ENCODE measurements at regions not wholly inside any gene's neighbourhood (a gene's known extent, or its start where the extent isn't known, plus 50 kb on each side); places are given as distances from the start of the nearest gene placed in this dataset.

DNA sequence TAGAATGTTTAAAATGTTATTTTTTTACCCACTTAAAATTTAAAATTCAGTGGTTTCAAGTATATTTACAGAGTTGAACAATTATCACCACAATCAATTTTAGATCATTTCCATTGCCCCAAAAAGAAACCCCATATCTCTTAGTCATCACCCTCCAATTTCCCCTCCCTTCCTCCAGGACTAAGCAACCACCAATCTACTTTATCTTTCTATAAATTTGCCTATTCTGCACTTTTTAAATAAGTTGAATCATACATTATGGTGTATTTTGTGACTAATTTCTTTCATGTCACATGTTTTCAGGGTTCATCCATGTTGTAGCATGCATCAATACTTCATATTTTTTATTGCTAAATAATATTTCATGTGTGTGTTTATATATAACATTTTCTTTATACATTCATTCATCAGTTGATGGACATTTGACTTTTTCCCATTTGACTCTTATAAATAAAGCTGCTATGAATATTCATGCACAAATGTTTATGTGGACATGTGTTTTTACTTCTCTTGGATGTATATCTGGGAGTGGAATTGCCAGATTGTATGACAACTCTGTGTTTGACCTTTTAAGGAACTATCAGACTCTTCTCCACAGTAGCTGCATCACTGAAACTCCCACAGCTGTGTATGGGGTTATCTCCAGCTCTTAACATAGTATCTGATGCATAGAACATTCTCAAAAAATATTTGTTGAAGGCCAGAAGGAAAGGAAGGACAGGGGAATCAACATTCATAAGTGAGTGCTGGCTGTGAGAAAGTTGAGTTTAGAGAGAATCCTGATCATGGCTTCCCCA lies 107.8 kb upstream of the OXGR1 start:
- Histone ChIP-seq H3K23ac (ENCODE audit: insufficient read length, low read depth, low read length) (no peak overlapping the region), H2AK5ac (ENCODE audit: insufficient read length, low read length) (no peak overlapping the region), H4K20me1 (ENCODE audit: control insufficient read depth, insufficient read depth, insufficient read length) (no peaks in the 10 kb centered on the region), H3T11ph (ENCODE audit: low read length) (no peak overlapping the region), H2BK120ac (ENCODE audit: low read depth, low read length, poor library complexity, severe bottlenecking) (no peak overlapping the region), H4K8ac (replicated peaks; ENCODE audit: insufficient read length, low read depth, low read length) (no peak overlapping the region), H2BK5ac (ENCODE audit: insufficient read length, low read length) (no peak overlapping the region), H3K23me2 (ENCODE audit: insufficient read length, low read depth, low read length, poor library complexity, severe bottlenecking) (no peaks in the 10 kb centered on the region), H3K9me3 (ENCODE audit: control insufficient read depth, low read depth, low read length) (no peaks in the 10 kb centered on the region), H3K14ac (ENCODE audit: insufficient read depth, low read length) (no peak overlapping the region), H3K79me1 (ENCODE audit: insufficient read depth, low read depth, low read length, poor library complexity, severe bottlenecking) (no peaks in the 10 kb centered on the region), H4K5ac (ENCODE audit: insufficient read length, low read depth, low read length) (no peak overlapping the region), H4K91ac (ENCODE audit: insufficient read length, low read depth, low read length) (no peak overlapping the region), H3K9ac (ENCODE audit: extremely low read depth, insufficient read length, low read length) (no peak overlapping the region), H3K4me1 (ENCODE audit: insufficient read depth, low read length) (no peaks in the 10 kb centered on the region), H2BK15ac (ENCODE audit: low read depth, low read length) (no peak overlapping the region), H3K4me2 (ENCODE audit: insufficient read depth, insufficient read length, low read length) (no peak overlapping the region), H3K27ac (ENCODE audit: insufficient read length, low read depth, low read length) (no peak overlapping the region), H3K18ac (ENCODE audit: insufficient read length, low read depth, low read length) (no peak overlapping the region), H2AFZ (ENCODE audit: low read length) (no peak overlapping the region), H3K79me2 (ENCODE audit: insufficient read depth, low read length) (no peaks in the 10 kb centered on the region), H3K27me3 (ENCODE audit: insufficient read depth, low read length) (no peaks in the 10 kb centered on the region), H3K56ac (ENCODE audit: insufficient read length, low read depth, low read length) (no peak overlapping the region), H2BK12ac (ENCODE audit: insufficient read length, low read depth, low read length) (no peak overlapping the region), H3K4ac (ENCODE audit: low read depth, low read length) (no peak overlapping the region), H2BK20ac (ENCODE audit: low read depth, low read length, poor library complexity, severe bottlenecking) (no peak overlapping the region)
- TF ChIP-seq, protein P1, sequence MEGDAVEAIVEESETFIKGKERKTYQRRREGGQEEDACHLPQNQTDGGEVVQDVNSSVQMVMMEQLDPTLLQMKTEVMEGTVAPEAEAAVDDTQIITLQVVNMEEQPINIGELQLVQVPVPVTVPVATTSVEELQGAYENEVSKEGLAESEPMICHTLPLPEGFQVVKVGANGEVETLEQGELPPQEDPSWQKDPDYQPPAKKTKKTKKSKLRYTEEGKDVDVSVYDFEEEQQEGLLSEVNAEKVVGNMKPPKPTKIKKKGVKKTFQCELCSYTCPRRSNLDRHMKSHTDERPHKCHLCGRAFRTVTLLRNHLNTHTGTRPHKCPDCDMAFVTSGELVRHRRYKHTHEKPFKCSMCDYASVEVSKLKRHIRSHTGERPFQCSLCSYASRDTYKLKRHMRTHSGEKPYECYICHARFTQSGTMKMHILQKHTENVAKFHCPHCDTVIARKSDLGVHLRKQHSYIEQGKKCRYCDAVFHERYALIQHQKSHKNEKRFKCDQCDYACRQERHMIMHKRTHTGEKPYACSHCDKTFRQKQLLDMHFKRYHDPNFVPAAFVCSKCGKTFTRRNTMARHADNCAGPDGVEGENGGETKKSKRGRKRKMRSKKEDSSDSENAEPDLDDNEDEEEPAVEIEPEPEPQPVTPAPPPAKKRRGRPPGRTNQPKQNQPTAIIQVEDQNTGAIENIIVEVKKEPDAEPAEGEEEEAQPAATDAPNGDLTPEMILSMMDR (conservative IDR thresholded peaks at IDR 0.05), result no peak
- DNase-seq, result no peak
- H3K36me3 Mint-ChIP-seq (ENCODE audit: insufficient read depth in 1 of 3, low read depth in 3 of 3), result no peaks in the 10 kb centered on the region
- H3K27me3 Mint-ChIP-seq (ENCODE audit: low read depth), result peaks cover 21% of the 10 kb centered on the region; the same call in 1 of the 2 replicates
- no peaks in the 10 kb centered on the region; a peak in 2 of 5 replicates for H3K9me3 Mint-ChIP-seq
- no peak overlapping the region for H3K4me3 Mint-ChIP-seq
- H3K4me1 Mint-ChIP-seq, result no peaks in the 10 kb centered on the region
- no peak overlapping the region for H3K27ac Mint-ChIP-seq

Measured in H9 (cell line).